ENCODE measurements at regions not wholly inside any gene's neighbourhood (a gene's known extent, or its start where the extent isn't known, plus 50 kb on each side); places are given as distances from the start of the nearest gene placed in this dataset.

DNA sequence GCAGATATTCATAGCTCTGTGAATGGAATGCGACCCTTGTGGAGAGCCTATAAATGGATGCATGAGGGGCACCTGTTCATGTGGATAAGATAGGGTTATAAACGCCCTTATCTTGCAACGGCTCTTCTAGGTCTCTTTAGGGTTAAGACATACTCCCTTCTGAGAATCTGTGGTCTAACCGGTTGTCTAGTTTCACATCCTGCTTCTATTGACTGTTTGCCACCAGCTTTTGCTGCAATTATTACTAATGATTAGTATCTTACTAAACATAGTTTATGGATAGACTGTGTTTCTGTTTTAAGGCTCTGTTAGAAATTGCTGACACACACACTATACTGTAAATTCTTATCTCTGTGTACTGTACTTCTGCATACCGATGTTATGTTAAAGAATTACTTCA is 198.9 kb upstream of the CYLC2 start:
- Mint-ChIP-seq H3K4me3 (no peak overlapping the region), H3K27me3 (no peaks in the 10 kb centered on the region), H3K27ac (no peak overlapping the region), H3K36me3 (ENCODE audit: low read depth) (no peaks in the 10 kb centered on the region), H3K4me1 (ENCODE audit: low read depth) (no peaks in the 10 kb centered on the region), H3K9me3 (peaks cover 8% of the 10 kb centered on the region)
- intact Hi-C loops (cut with micrococcal nuclease): no loop called here
- ChIA-PET POLR2A (no interaction called here), CTCF (no interaction called here)
- no peak for TF ChIP-seq CTCF (IDR thresholded peaks at IDR 0.05)
- ATAC-seq: no peak
- no peak for DNase-seq

- CTCF ChIA-PET: no interaction called here
- ATAC-seq (no peak), DNase-seq (no peak)
- Mint-ChIP-seq H3K9me3 (peaks cover 8% of the 10 kb centered on the region), H3K4me3 (no peak overlapping the region), H3K36me3 (ENCODE audit: low read depth) (no peaks in the 10 kb centered on the region), H3K27ac (no peak overlapping the region), H3K4me1 (ENCODE audit: low read depth) (no peaks in the 10 kb centered on the region), H3K27me3 (no peaks in the 10 kb centered on the region)
- POLR2A ChIA-PET: no interaction called here
- intact Hi-C loops (cut with micrococcal nuclease): no loop called here
- TF ChIP-seq CTCF (IDR thresholded peaks at IDR 0.05): no peak
Observed at GRCh38 chr9:102795532-102795931, 199.6 kb upstream of the CYLC2 start.

GRCh38 chr9:102779356-102779755 is 215.8 kb upstream of the CYLC2 start:
- no peak for TF ChIP-seq CTCF (IDR thresholded peaks at IDR 0.05)
- intact Hi-C loops (cut with micrococcal nuclease): no loop called here
- ATAC-seq (no peak), DNase-seq (no peak)
- Mint-ChIP-seq H3K9me3 (peaks cover 6% of the 10 kb centered on the region), H3K27ac (no peak overlapping the region), H3K36me3 (ENCODE audit: low read depth) (no peaks in the 10 kb centered on the region), H3K4me1 (ENCODE audit: low read depth) (no peaks in the 10 kb centered on the region), H3K27me3 (no peaks in the 10 kb centered on the region), H3K4me3 (no peak overlapping the region)
- CTCF ChIA-PET: no interaction called here
- POLR2A ChIA-PET: no interaction called here

GRCh38 chr9:102778746-102779145 is 216.4 kb upstream of the CYLC2 start:
- Mint-ChIP-seq H3K4me1 (ENCODE audit: low read depth) (no peaks in the 10 kb centered on the region), H3K36me3 (ENCODE audit: low read depth) (no peaks in the 10 kb centered on the region), H3K27me3 (no peaks in the 10 kb centered on the region), H3K9me3 (peaks cover 6% of the 10 kb centered on the region), H3K27ac (no peak overlapping the region), H3K4me3 (no peak overlapping the region)
- TF ChIP-seq CTCF (IDR thresholded peaks at IDR 0.05): no peak
- no peak for DNase-seq
- POLR2A ChIA-PET: no interaction called here
- intact Hi-C loops (cut with micrococcal nuclease): no loop called here
- CTCF ChIA-PET: no interaction called here
- ATAC-seq: no peak

DNA sequence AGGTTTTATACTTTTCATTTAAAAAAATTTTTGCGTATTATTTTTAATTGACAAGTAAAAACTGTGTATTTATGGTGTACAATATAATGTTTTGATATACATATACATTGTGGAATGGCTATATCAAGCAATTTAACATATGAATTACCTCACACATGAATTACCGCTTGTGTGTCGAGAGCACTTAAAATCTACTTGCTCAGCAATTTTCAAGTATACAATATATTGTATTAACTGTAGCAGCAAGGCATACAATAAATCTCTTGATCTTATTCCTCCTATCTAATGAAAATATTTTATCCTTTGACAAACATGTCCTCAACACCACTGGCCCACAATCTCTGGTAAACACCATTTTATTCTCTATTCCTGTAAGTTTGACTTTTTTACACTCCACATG is 224.4 kb upstream of the CYLC2 start:
- Mint-ChIP-seq H3K4me1 (ENCODE audit: low read depth) (no peaks in the 10 kb centered on the region), H3K4me3 (no peak overlapping the region), H3K27ac (no peak overlapping the region), H3K36me3 (ENCODE audit: low read depth) (no peaks in the 10 kb centered on the region), H3K27me3 (no peaks in the 10 kb centered on the region), H3K9me3 (peaks cover 9% of the 10 kb centered on the region)
- ChIA-PET POLR2A (no interaction called here), CTCF (no interaction called here)
- ATAC-seq: no peak
- no peak for TF ChIP-seq CTCF (IDR thresholded peaks at IDR 0.05)
- no peak for DNase-seq
- intact Hi-C loops (cut with micrococcal nuclease): no loop called here

Data from activated CD8-positive, alpha-beta T cell treated with anti-CD3 and anti-CD28 coated beads for 36 hours (primary cell).